WERI-Rb-1 (cell line): ENCODE measurements at regions not wholly inside any gene's neighbourhood (a gene's known extent, or its start where the extent isn't known, plus 50 kb on each side); places are given as distances from the start of the nearest gene placed in this dataset.

Source experiments
- DNase-seq: peaks from one replicate; pipeline ENCODE4 v3.0.0-alpha.2; 2020
- H3K27ac ChIP-seq: fragments of 250-450 bp; sonication (Bioruptor Pico); 2 replicates; pipeline ENCODE4 v1.5.1; 2020; ENCODE audit warnings: mild to moderate bottlenecking, moderate library complexity
- H3K27me3 ChIP-seq: fragments of 250-450 bp; sonication (Bioruptor Pico); 2 replicates; pipeline ENCODE4 v1.5.1; 2021; ENCODE audit warnings: mild to moderate bottlenecking, low read depth, moderate library complexity; ENCODE audit not compliant: insufficient read depth, severe bottlenecking
- H3K36me3 ChIP-seq: fragments of 250-450 bp; sonication (Bioruptor Pico); 2 replicates; pipeline ENCODE4 v1.5.1; 2020; ENCODE audit warnings: mild to moderate bottlenecking, moderate library complexity
- H3K4me3 ChIP-seq: 2 replicates; pipeline ENCODE4 v1.5.1; 2011; ENCODE audit warnings: low read depth, mild to moderate bottlenecking, control low read depth, low read length
- H3K9me3 ChIP-seq: fragments of 250-450 bp; sonication (Bioruptor Pico); 2 replicates; pipeline ENCODE4 v1.5.1; 2021; ENCODE audit warnings: mild to moderate bottlenecking, moderate library complexity; ENCODE audit not compliant: severe bottlenecking
- TF ChIP-seq, protein P1 (sequence below): IDR thresholded peaks from 2 replicates; pipeline ENCODE4 v1.5.1; 2011; ENCODE audit warnings: low read depth, mild to moderate bottlenecking, control low read depth, inconsistent platforms, low read length

DNA sequence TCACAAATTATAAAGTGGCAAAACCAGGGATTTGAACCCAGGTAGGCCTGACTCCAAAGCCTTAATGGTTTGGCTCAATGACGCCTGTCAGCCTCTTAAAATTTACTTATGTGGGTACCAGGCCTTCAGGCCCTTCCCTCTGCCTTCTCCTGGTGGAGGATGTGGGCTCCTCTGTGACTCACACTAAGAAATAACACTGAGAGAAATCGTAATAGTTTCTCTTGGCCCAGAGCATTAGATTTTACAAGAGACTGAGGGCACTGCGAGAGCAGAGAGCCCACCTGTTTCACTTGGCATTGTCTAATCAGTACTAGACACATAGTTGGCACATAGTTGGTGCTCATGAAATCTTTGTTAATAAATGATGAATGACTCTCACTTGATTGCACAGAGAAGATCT, 505.2 kb downstream of the SHQ1 start:
- H3K27me3 ChIP-seq = no peaks in the 10 kb centered on the region
- DNase-seq = no peak
- no peaks in the 10 kb centered on the region for H3K9me3 ChIP-seq
- H3K27ac ChIP-seq = no peak overlapping the region
- no peak overlapping the region for H3K4me3 ChIP-seq
- no peaks in the 10 kb centered on the region for H3K36me3 ChIP-seq
- TF ChIP-seq, protein P1, sequence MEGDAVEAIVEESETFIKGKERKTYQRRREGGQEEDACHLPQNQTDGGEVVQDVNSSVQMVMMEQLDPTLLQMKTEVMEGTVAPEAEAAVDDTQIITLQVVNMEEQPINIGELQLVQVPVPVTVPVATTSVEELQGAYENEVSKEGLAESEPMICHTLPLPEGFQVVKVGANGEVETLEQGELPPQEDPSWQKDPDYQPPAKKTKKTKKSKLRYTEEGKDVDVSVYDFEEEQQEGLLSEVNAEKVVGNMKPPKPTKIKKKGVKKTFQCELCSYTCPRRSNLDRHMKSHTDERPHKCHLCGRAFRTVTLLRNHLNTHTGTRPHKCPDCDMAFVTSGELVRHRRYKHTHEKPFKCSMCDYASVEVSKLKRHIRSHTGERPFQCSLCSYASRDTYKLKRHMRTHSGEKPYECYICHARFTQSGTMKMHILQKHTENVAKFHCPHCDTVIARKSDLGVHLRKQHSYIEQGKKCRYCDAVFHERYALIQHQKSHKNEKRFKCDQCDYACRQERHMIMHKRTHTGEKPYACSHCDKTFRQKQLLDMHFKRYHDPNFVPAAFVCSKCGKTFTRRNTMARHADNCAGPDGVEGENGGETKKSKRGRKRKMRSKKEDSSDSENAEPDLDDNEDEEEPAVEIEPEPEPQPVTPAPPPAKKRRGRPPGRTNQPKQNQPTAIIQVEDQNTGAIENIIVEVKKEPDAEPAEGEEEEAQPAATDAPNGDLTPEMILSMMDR = no peak

DNA sequence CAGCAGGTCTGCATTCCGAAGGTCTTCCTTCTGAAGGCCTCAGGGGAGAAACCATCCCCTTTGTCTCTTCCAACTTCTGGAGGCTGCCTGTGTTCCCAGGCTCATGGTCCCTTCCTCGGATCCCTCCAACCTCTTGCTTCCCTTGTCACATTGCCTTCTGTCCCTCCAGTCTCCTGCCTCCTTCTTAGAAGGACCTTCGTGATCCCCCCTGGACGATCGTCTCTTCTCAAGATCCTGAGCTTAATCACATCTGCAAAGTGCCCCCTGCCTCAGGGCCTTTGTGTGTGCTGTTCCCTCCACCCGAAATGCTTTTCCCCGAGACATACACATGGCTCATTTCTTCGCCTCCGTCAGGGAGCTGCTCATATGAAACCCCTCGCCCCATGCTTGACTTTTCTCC, 505.8 kb downstream of the SHQ1 start:
- TF ChIP-seq, protein P1 = no peak
- DNase-seq = no peak
- H3K36me3 ChIP-seq = no peaks in the 10 kb centered on the region
- H3K27me3 ChIP-seq = no peaks in the 10 kb centered on the region
- H3K4me3 ChIP-seq = no peak overlapping the region
- peak overlapping the region; percentile 53 for H3K27ac ChIP-seq
- no peaks in the 10 kb centered on the region for H3K9me3 ChIP-seq

DNA sequence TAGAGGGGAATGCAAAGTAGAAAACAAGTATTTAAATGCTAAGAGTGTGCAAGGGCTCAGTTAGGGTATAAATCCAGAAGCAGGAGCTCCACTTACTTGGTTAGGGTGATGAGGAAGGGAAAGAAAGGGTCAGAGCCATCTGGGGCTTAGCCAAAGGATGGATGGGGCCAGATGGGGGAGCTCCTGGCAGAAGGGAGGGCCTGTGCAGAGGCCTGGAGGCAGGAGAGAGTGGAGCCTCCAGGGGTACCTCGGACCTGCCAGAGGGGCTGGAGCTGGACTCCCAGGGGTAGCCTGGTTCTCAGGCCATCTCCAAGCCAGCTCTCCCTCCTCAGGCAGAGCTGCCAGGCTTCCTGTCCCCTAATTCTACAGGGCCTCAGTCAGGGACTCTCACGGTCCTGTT, 506.3 kb downstream of the SHQ1 start:
- Histone ChIP-seq H3K27me3 (no peaks in the 10 kb centered on the region), H3K36me3 (no peaks in the 10 kb centered on the region), H3K9me3 (no peaks in the 10 kb centered on the region), H3K4me3 (no peak overlapping the region), H3K27ac (peak overlapping the region; percentile 55)
- DNase-seq = peak; percentile 72
- TF ChIP-seq, protein P1 = peak; percentile 28; the same call in 1 of the 2 replicates

DNA sequence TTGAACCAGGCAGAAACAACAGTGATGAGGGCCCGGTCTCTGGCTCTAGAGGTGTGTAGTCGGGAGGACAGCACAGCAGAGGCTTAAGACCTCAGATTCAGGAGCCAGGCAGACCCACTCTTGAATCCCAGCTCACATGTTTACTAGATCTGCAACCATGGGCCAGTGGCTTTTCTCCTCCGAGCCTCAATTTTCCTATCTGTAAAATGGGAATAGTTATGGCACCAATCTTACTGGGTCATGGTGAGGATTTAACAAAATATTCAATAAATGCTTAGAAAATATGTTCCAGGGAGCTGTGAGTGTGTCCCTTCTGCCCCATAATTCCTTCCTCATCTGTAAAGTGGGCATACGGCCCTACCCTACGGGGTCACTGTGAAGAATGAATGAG, 506.9 kb downstream of the SHQ1 start:
- no peaks in the 10 kb centered on the region for H3K36me3 ChIP-seq
- no peak for DNase-seq
- H3K27ac ChIP-seq = peak overlapping the region; percentile 55
- H3K4me3 ChIP-seq = no peak overlapping the region
- TF ChIP-seq, protein P1 = no peak
- no peaks in the 10 kb centered on the region for H3K27me3 ChIP-seq
- no peaks in the 10 kb centered on the region for H3K9me3 ChIP-seq

DNA sequence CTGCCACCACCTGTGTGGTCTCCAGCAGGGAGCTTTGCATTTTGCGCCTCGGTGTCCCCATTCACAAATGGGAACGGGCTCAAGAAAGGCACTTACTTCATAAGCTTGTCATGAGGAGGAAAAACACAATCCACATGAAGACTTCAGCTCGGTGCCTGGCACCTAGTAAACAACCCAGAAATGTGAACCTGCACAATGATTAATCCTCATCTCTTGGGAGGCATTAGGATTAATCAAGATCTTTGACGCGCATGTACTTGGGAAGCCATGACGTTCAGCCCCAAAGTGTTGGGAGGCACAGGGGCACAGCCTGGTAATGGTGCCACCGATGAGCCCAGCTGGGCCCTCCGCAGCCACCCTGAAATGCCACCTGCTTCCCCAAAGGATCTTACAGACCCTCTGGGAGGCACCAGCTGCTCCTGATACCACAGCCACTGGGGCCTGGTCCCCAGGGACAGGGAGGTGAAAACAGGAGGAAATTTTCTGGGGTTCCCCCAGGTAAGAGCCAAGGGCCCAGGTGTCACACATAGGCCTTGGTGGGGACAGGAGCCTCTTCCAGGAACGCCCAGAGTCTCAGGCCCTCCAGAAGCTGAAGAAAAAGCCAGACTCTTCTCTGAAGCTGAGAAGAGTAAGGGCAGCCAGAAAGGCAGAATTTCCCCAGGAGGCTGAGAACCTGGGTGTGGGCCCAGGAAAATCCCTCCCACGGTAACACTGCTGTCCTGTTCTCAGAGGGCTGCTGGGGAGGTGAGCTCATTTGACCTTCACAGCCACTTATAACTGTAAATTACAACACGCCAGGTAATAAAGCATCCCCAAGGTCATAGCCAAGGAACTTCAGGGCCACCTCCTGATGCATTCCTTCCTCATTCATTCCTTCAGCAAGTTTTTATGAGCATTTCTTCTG, 507.5 kb downstream of the SHQ1 start:
- Histone ChIP-seq H3K27me3 (no peaks in the 10 kb centered on the region), H3K36me3 (no peaks in the 10 kb centered on the region), H3K4me3 (no peak overlapping the region), H3K27ac (peak overlapping the region; percentile 55), H3K9me3 (no peaks in the 10 kb centered on the region)
- TF ChIP-seq, protein P1 = no peak
- no peak for DNase-seq
